KMS-11 (cell line): ENCODE measurements at regions not wholly inside any gene's neighbourhood (a gene's known extent, or its start where the extent isn't known, plus 50 kb on each side); places are given as distances from the start of the nearest gene placed in this dataset.

Source experiments
- H2AFZ ChIP-seq: fragments of 200-600 bp; sonication (generic); 2 replicates; pipeline ENCODE4 v1.6.1; 2016; ENCODE audit warnings: antibody characterized with exemption, mixed run types, low read depth
- H3K27ac ChIP-seq: fragments of 200-600 bp; sonication (generic); 2 replicates; pipeline ENCODE4 v1.6.1; 2016; ENCODE audit warnings: mild to moderate bottlenecking, mixed run types
- H3K27me3 ChIP-seq: fragments of 200-600 bp; sonication (generic); 2 replicates; pipeline ENCODE4 v1.6.1; 2017; ENCODE audit warnings: mild to moderate bottlenecking, low read depth, mixed run types, moderate library complexity; ENCODE audit not compliant: insufficient read depth
- H3K36me3 ChIP-seq: fragments of 200-600 bp; sonication (generic); 2 replicates; pipeline ENCODE4 v1.6.1; 2017; ENCODE audit warnings: mild to moderate bottlenecking, mixed run types; ENCODE audit not compliant: insufficient read depth
- H3K4me1 ChIP-seq: fragments of 200-600 bp; sonication (generic); 2 replicates; pipeline ENCODE4 v1.6.1; 2016; ENCODE audit warnings: mild to moderate bottlenecking, low read depth, mixed run types; ENCODE audit not compliant: poor library complexity, severe bottlenecking
- H3K4me2 ChIP-seq: fragments of 200-600 bp; sonication (generic); 2 replicates; pipeline ENCODE4 v1.7.0; 2016; ENCODE audit warnings: mild to moderate bottlenecking, mixed run types
- H3K4me3 ChIP-seq: fragments of 200-600 bp; sonication (generic); IDR thresholded peaks from 2 replicates; pipeline ENCODE4 v1.6.1; 2017; ENCODE audit warnings: low read depth, low read length, mixed read lengths; ENCODE audit not compliant: insufficient read depth
- H3K79me2 ChIP-seq: fragments of 200-600 bp; sonication (generic); 2 replicates; pipeline ENCODE4 v1.6.1; 2016; ENCODE audit warnings: low read depth, mixed run types; ENCODE audit not compliant: insufficient read depth
- H3K9ac ChIP-seq: fragments of 200-600 bp; sonication (generic); 2 replicates; pipeline ENCODE4 v1.6.1; 2016; ENCODE audit warnings: mild to moderate bottlenecking, mixed run types
- H4K20me1 ChIP-seq: fragments of 200-600 bp; sonication (generic); 2 replicates; pipeline ENCODE4 v1.6.1; 2016; ENCODE audit warnings: mild to moderate bottlenecking, mixed run types; ENCODE audit not compliant: insufficient read depth
- TF ChIP-seq, protein P1 (sequence below): fragments of 200-600 bp; sonication (generic); conservative IDR thresholded peaks from 2 replicates; pipeline ENCODE4 v1.6.1; 2017; ENCODE audit warnings: low read depth, mild to moderate bottlenecking, antibody characterized with exemption, low read length, moderate library complexity, mixed read lengths

DNA sequence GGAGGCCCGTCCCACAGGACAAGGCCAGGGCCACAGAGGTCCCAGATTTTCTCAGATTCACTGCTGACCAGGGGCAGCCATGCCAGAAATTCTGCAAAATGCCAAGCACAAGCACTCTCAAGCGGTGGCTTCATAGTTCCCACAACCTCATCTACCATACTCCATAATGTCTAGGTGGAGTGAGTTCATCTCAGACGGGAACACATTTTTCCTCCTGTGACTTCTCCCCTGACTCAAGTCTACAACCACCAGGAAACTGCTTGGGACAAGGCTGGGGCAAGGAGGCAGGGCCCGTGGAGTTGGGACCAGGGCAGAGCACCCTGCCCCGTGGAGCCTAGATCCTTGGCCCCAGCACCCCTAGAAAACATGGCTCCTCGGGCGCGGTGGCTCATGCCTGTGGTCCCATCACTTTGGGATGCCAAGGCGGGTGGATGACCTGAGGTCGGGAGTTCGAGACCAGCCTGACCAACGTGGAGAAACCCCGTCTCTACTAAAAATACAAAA, 150.7 kb upstream of the HAAO start:
- TF ChIP-seq, protein P1, sequence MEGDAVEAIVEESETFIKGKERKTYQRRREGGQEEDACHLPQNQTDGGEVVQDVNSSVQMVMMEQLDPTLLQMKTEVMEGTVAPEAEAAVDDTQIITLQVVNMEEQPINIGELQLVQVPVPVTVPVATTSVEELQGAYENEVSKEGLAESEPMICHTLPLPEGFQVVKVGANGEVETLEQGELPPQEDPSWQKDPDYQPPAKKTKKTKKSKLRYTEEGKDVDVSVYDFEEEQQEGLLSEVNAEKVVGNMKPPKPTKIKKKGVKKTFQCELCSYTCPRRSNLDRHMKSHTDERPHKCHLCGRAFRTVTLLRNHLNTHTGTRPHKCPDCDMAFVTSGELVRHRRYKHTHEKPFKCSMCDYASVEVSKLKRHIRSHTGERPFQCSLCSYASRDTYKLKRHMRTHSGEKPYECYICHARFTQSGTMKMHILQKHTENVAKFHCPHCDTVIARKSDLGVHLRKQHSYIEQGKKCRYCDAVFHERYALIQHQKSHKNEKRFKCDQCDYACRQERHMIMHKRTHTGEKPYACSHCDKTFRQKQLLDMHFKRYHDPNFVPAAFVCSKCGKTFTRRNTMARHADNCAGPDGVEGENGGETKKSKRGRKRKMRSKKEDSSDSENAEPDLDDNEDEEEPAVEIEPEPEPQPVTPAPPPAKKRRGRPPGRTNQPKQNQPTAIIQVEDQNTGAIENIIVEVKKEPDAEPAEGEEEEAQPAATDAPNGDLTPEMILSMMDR, result no peak
- no peak overlapping the region for H3K4me3 ChIP-seq
- no peak overlapping the region for H3K4me2 ChIP-seq
- H3K27ac ChIP-seq, result no peak overlapping the region
- no peak overlapping the region for H2AFZ ChIP-seq
- H4K20me1 ChIP-seq, result no peaks in the 10 kb centered on the region
- H3K79me2 ChIP-seq, result no peaks in the 10 kb centered on the region
- no peaks in the 10 kb centered on the region for H3K4me1 ChIP-seq
- H3K27me3 ChIP-seq, result no peaks in the 10 kb centered on the region
- no peaks in the 10 kb centered on the region for H3K36me3 ChIP-seq
- H3K9ac ChIP-seq, result no peak overlapping the region

DNA sequence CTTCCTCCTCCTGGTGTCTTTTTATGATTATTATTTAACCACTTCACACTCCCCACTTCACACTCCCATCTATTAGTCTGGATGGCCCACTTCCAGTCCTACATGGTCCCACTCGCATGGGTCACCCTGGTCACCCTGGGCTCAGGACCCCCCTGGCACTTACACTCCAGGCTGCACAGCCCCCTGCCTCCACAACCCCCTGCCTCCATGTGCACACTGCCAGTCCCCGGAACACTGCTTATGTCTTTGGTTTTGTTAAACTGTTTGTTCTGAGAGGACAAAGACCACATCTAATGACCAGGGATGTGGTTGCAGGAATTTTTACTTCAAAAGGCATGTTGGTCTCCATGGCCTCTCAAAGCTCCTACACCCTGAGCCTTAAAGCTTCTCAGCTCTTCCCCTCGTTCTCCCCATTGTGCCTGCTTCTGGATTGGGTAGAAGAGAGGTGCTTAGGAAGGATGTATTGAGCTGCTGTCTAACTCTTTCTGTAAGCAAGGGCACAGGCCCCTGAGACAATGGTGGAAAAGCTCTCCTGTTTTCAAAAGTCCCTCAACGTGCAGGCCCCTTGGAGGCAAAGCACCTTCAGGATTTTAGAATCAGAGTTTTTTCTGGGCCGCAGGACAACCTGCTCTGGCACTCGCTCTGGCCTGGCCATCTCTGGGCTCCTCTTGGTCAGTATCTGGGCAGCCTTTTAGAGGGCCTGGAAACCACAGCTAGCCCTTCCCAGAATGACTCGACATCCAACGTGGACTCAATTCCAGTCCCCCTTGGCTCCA, 150.0 kb upstream of the HAAO start:
- H2AFZ ChIP-seq, result no peak overlapping the region
- H4K20me1 ChIP-seq, result no peaks in the 10 kb centered on the region
- H3K4me2 ChIP-seq, result no peak overlapping the region

DNA sequence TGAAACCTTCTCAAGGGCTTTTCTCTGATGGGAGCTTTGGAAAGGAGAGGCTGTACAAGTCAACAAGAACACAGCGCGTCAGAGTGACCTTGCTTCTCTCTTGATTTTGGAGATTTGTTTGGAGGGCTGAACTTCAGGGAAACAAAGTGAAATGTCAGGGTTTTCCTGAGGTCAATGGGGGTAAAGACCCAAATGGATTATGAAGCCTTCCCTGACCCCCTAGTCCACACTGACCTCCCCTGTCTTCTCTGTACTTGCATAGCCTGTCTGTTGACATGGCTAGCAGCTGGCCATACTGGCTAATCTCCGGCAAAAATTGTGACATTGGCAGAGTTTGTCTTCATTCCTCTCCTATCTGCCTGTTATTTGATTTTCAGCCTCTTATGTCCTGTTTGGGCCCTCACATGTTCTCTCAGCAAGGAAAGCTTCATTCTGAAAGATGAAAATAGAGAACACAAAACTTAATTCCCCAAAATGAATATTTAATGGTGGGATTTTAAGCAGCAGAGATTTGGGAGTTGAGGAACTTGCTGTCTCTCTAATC, 149.3 kb upstream of the HAAO start:
- Histone ChIP-seq H3K4me2 (no peak overlapping the region), H3K9ac (no peak overlapping the region), H4K20me1 (no peaks in the 10 kb centered on the region), H3K4me3 (no peak overlapping the region), H3K79me2 (no peaks in the 10 kb centered on the region), H3K27me3 (no peaks in the 10 kb centered on the region), H3K27ac (no peak overlapping the region), H3K4me1 (no peaks in the 10 kb centered on the region), H2AFZ (no peak overlapping the region), H3K36me3 (no peaks in the 10 kb centered on the region)
- TF ChIP-seq, protein P1, result no peak

More for the DNA sequence above, 150.0 kb upstream of the HAAO start:
- no peak overlapping the region for H3K4me3 ChIP-seq
- TF ChIP-seq, protein P1, result no peak
- no peaks in the 10 kb centered on the region for H3K36me3 ChIP-seq
- H3K9ac ChIP-seq, result no peak overlapping the region
- no peaks in the 10 kb centered on the region for H3K79me2 ChIP-seq
- no peaks in the 10 kb centered on the region for H3K27me3 ChIP-seq
- H3K27ac ChIP-seq, result no peak overlapping the region
- H3K4me1 ChIP-seq, result no peaks in the 10 kb centered on the region

DNA sequence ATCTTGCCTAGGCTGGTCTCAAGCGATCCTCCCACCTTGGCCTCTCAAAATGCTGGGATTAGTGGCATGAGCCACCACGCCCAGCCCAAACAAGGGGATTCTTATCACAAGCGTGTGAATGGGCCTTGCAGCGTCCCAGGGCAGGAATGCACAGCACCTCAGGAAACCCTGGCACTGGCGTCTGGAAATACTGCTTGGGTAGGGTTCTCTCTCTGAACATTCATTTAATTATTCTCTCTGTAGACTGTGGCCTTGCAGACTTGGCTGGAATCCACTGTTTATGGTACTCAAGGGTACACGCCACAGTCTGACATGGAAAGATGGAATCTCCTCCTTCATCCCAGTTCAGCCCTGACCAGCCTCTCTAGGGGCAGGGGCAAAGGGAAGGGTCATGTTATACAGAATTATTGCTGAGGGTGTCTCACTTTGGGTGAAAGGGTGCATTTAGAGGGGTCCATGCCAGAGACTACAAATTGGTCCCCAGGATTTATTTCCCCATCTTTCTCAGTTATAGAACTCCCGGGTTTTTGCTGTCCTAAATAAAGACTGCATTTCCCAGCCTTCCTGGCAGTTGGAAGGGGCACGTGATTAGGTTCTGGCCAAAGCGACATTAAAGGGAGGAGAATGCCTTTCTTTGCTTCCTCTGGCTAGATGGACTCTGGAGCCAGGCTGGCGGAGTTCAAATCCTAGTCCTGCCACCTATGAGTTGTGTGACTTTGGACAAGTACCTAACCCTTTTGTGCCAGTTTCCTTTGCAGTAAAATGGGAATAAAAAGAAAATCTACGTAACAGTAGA, 147.2 kb upstream of the HAAO start:
- TF ChIP-seq, protein P1, result no peak
- no peaks in the 10 kb centered on the region for H3K27me3 ChIP-seq
- H3K79me2 ChIP-seq, result no peaks in the 10 kb centered on the region
- no peak overlapping the region for H3K4me2 ChIP-seq
- no peak overlapping the region for H3K4me3 ChIP-seq
- H3K36me3 ChIP-seq, result no peaks in the 10 kb centered on the region
- no peak overlapping the region for H2AFZ ChIP-seq
- H4K20me1 ChIP-seq, result no peaks in the 10 kb centered on the region
- no peaks in the 10 kb centered on the region for H3K4me1 ChIP-seq
- H3K27ac ChIP-seq, result no peak overlapping the region
- H3K9ac ChIP-seq, result no peak overlapping the region
